GM12872 (cell line): ENCODE measurements at regions not wholly inside any gene's neighbourhood (a gene's known extent, or its start where the extent isn't known, plus 50 kb on each side); places are given as distances from the start of the nearest gene placed in this dataset.
A peak's percentile ranks its signal among the peaks of the same experiment; 100 is the strongest.

Experiments used
- CTCF ChIP-seq: IDR thresholded peaks from 3 replicates; pipeline ENCODE4 v1.5.1; 2011; ENCODE audit warnings: low read depth, mild to moderate bottlenecking, low read length, moderate library complexity; ENCODE audit not compliant: insufficient read depth

DNA sequence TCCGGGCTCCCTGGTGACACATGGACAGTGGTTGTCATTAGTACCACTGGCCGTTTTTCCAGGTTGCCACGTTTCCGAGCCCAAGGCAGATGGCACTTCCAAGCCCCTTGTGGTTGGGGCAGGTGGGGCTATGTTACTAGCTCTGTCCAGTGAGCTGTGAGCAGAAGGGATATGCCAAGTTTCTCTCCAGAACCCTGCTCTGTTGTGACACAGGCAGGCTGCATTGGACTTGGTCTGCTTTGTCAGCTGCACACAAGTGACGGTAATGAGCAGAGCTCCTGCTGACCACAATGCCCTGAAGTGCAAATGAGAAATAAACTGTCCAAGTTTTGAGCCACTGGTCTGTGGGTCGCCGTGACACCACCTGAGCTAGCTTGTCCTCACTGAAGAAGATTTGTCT, 118.8 kb downstream of the GYPC start:
- no peak for TF ChIP-seq CTCF

DNA sequence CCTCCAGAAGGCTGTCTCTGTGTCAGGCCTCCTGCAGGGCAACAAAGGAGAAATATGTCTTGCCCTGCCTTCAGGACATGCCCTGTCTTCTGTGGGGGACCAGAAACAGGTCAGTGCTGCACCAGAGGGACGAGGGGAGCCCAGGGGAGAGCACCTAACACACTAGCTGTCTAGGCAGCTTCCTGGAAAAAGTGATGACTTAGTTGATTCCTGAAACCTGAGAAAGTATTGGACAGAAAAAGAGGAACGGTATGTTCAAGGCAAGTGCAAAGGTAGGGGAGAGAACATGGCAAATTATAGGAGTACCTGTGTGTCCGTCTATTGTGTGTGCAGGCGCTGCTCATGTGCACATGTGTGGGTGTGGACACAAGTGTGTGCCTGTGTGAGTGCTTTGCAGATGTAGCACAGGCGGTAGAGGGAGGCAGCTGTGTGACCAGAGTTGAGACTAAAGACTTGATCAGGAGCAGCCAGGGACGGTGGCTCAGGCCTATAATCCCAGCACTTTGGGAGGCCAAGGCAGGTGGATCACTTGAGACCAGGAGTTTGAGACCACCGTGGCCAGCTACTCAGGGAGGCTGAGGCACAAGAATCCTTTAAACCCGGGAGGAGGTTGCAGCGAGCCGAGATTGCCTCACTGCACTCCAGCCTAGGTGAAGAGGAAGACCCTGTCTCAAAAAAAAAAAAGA, 119.5 kb downstream of the GYPC start:
- TF ChIP-seq CTCF = no peak

DNA sequence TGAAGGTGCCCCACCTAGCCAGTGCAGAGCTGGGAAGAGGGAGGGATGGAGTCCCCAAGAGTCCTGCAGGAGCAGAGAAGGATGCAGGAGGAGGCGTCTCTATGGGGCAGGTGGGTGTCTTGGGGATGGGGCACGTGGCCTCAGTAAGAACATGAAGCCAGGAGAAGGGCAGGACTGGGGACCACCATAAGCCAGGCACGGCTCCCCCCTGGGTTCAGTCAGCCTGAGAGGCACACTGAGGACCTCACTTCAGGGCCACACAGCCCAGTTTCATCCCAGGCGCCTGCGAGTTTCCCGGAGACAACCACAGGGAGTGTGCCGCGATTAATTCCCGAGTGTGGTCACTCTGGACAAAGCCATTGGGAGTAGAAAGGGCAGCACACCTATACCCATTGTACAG, 120.3 kb downstream of the GYPC start:
- TF ChIP-seq CTCF = no peak

- peak; percentile 97 for TF ChIP-seq CTCF
Measured at GRCh38 chr2:126776692-126777619, 121.0 kb downstream of the GYPC start.

GRCh38 chr2:126777620-126777978, 121.1 kb upstream of the TEX51 start:
- no peak for TF ChIP-seq CTCF

GRCh38 chr2:126778561-126779501, 119.9 kb upstream of the TEX51 start:
- TF ChIP-seq CTCF = no peak

DNA sequence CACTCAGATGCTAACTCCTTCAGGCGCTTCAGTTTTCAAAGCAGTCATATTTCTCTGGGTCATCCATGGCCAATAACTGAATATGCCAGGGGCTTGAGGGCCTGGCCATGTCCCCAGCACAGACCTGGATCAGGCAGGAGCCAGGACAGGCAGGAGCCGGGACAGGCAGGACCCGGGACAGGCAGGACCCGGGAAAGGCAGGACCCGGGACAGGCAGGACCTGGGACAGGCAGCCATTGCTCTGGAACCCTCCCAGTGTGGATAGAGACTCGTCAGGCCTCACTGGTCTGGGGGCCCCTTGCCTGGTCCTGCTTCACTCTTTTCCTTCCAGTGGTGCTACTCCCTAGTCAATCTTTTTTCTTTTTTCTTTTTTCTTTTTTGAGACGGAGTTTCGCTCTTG, 117.5 kb upstream of the TEX51 start:
- TF ChIP-seq CTCF = no peak
